K562 (cell line): ENCODE measurements at regions not wholly inside any gene's neighbourhood (a gene's known extent, or its start where the extent isn't known, plus 50 kb on each side); places are given as distances from the start of the nearest gene placed in this dataset.

Experiments
- CEBPG ChIP-seq, 3 experiments: fragments of 200-800 bp in 1 of 3; sonication (Bioruptor generic) in 1 of 3; sonication (generic) in 1 of 3; formaldehyde crosslinking in 1 of 3; IDR thresholded peaks in 2 of 3; conservative IDR thresholded peaks in 1 of 3; 2 replicates each; pipeline versions ENCODE4 v1.6.1 to v1.8.0; 2016 to 2022; ENCODE audit warnings: missing compliant biosample characterization in 2 of 3, missing genetic modification characterization in 2 of 3, mild to moderate bottlenecking in 1 of 3, missing genetic modification reagents in 1 of 3
- CTBP1 ChIP-seq: fragments of 450-650 bp; IDR thresholded peaks from 2 replicates; pipeline ENCODE4 v1.6.1; 2016; ENCODE audit warnings: borderline replicate concordance
- CXXC5 ChIP-seq: fragments of 250-450 bp; sonication (Bioruptor Pico); IDR thresholded peaks from 2 replicates; pipeline ENCODE4 v1.8.0; 2022; ENCODE audit warnings: inconsistent platforms, mild to moderate bottlenecking, moderate library complexity
- NCOA2 ChIP-seq, 2 experiments: fragments of 450-650 bp; IDR thresholded peaks; 2 replicates each; pipeline ENCODE4 v1.6.1; 2018; ENCODE audit warnings: mild to moderate bottlenecking in 2 of 2, moderate library complexity in 1 of 2; ENCODE audit not compliant: partially characterized antibody in 2 of 2
- NR2C2 ChIP-seq, 2 experiments: fragments of 200-800 bp in 1 of 2; sonication (Bioruptor generic) in 1 of 2; sonication (generic) in 1 of 2; formaldehyde crosslinking in 1 of 2; IDR thresholded peaks; 2 replicates each; pipeline versions ENCODE4 v1.6.1 to v1.8.0; 2016 to 2022; ENCODE audit warnings: mild to moderate bottlenecking in 1 of 2, missing compliant biosample characterization in 1 of 2, missing genetic modification characterization in 1 of 2, missing genetic modification reagents in 1 of 2
- PKNOX1 ChIP-seq: fragments of 450-650 bp; IDR thresholded peaks from 2 replicates; pipeline ENCODE4 v1.6.1; 2016
- PREB ChIP-seq: sonication (generic); formaldehyde crosslinking; IDR thresholded peaks from 2 replicates; pipeline ENCODE4 v1.8.1; 2023; ENCODE audit warnings: mild to moderate bottlenecking, missing genetic modification reagents
- RBBP5 ChIP-seq: fragments of 200-600 bp; sonication (generic); IDR thresholded peaks from 2 replicates; pipeline ENCODE4 v1.6.1; 2012; ENCODE audit warnings: borderline replicate concordance, mild to moderate bottlenecking, low read length, control low read depth, inconsistent platforms; ENCODE audit not compliant: insufficient read depth, poor library complexity, severe bottlenecking
- SMARCC2 ChIP-seq: fragments of 450-650 bp; IDR thresholded peaks from 2 replicates; pipeline ENCODE4 v1.6.1; 2017; ENCODE audit warnings: antibody characterized with exemption, moderate library complexity, mild to moderate bottlenecking, low read depth
- STAT5A ChIP-seq: IDR thresholded peaks from 2 replicates; pipeline ENCODE4 v1.6.1; 2012; ENCODE audit warnings: low read length, inconsistent platforms, borderline replicate concordance
- STAT6 ChIP-seq: sonication (generic); formaldehyde crosslinking; IDR thresholded peaks from 2 replicates; pipeline ENCODE4 v1.8.1; 2023; ENCODE audit warnings: mild to moderate bottlenecking, missing genetic modification reagents
- THAP12 ChIP-seq: fragments of 250-450 bp; sonication (Bioruptor Pico); IDR thresholded peaks from 2 replicates; pipeline ENCODE4 v1.9.0; 2021; ENCODE audit warnings: mild to moderate bottlenecking, inconsistent platforms
- ZC3H11A ChIP-seq: IDR thresholded peaks from 2 replicates; pipeline ENCODE4 v1.6.1; 2012; ENCODE audit warnings: low read depth, low read length, improper control_type of control experiment
- TF ChIP-seq, protein P1 (sequence below): IDR thresholded peaks from 3 replicates; pipeline ENCODE4 v1.6.1; 2011; ENCODE audit warnings: borderline replicate concordance, mild to moderate bottlenecking, moderate library complexity; ENCODE audit not compliant: insufficient read length; ENCODE audit errors: extremely low read depth

- no peak for TF ChIP-seq NR2C2 (CRISPR knock-in tag; IDR thresholded peaks at IDR 0.05)
- peak; percentile 14; the same call in 1 of the 2 replicates for TF ChIP-seq NR2C2 (tag; IDR thresholded peaks at IDR 0.05)
- TF ChIP-seq ZC3H11A = no peak; the same call in 1 of the 2 replicates
- peak; percentile 96; the same call in 1 of the 2 replicates for TF ChIP-seq PREB (CRISPR knock-in tag)
- 0 out of 2 replicates have a peak, but pooled peaks have one; percentile 8 for TF ChIP-seq PKNOX1
- peak; percentile 7; the same call in 1 of the 2 replicates for TF ChIP-seq THAP12
- TF ChIP-seq STAT5A = peak; percentile 73
- TF ChIP-seq CTBP1 = peak; percentile 74; the same call in 1 of the 2 replicates
- TF ChIP-seq RBBP5 = peak; percentile 76
- peak; percentile 98 for TF ChIP-seq CXXC5 (CRISPR knock-in tag)
- no peak for TF ChIP-seq SMARCC2
- TF ChIP-seq, protein P1, sequence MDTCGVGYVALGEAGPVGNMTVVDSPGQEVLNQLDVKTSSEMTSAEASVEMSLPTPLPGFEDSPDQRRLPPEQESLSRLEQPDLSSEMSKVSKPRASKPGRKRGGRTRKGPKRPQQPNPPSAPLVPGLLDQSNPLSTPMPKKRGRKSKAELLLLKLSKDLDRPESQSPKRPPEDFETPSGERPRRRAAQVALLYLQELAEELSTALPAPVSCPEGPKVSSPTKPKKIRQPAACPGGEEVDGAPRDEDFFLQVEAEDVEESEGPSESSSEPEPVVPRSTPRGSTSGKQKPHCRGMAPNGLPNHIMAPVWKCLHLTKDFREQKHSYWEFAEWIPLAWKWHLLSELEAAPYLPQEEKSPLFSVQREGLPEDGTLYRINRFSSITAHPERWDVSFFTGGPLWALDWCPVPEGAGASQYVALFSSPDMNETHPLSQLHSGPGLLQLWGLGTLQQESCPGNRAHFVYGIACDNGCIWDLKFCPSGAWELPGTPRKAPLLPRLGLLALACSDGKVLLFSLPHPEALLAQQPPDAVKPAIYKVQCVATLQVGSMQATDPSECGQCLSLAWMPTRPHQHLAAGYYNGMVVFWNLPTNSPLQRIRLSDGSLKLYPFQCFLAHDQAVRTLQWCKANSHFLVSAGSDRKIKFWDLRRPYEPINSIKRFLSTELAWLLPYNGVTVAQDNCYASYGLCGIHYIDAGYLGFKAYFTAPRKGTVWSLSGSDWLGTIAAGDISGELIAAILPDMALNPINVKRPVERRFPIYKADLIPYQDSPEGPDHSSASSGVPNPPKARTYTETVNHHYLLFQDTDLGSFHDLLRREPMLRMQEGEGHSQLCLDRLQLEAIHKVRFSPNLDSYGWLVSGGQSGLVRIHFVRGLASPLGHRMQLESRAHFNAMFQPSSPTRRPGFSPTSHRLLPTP = peak; percentile 96
- TF ChIP-seq STAT6 (CRISPR knock-in tag) = 0 out of 2 replicates have a peak, but pooled peaks have one; percentile 23
- peak in 1 of 2 experiments; percentile 89 for TF ChIP-seq NCOA2 (IDR thresholded peaks at IDR 0.05; ENCODE audit: partially characterized antibody in 2 of 2)
- TF ChIP-seq CEBPG (CRISPR knock-in tag; IDR thresholded peaks at IDR 0.05) = no peak; the same call in 1 of the 2 replicates
- TF ChIP-seq CEBPG (tag; conservative IDR thresholded peaks at IDR 0.05 in 1 of 2, IDR thresholded peaks at IDR 0.05 in 1 of 2) = peak; percentile 86 to 93
Observed at GRCh38 chr6:28747631-28748157, 176.1 kb downstream of the TRIM27 start (continued).
